ENCODE measurements at regions not wholly inside any gene's neighbourhood (a gene's known extent, or its start where the extent isn't known, plus 50 kb on each side); places are given as distances from the start of the nearest gene placed in this dataset.

DNA sequence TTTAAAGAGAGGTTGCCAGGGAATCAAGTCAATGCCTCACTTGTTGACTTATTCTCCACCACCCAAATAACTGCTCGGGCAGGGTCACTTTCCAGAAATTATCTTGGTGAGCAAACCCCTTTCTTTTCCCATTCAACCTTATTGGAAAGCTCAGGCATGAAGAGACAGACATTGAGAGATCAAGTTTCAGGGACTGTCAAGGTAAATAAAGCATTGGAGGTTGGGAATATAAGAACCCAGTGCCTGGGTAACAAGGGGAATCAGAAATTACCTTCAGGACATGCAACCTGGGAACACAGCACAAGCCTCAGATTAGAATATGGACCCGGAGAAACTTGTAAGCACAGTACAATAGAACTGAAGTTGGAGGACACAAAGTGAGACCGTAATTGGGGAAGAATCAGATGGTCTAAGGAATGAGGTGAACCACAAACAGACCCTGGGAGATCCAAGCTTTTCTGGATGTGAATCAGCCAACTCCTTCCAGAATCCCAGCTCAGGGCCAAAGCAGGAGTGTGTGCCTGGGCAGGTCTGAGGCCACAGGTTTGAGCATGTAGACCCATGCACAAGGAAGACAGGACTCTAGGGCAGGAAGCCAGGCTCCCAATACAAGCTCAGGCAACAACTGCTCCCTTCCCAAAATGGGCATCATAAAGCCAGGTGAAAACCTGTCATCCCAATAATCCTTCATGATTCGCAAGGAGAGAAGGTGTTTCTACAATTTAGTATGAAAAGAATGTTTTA lies 512.8 kb downstream of the MAFB start:
- H3K36me3 ChIP-seq (replicated peaks; ENCODE audit: low read depth, low read length): no peaks in the 10 kb centered on the region
- no peak overlapping the region for H2AFZ ChIP-seq (ENCODE audit: low read depth, low read length)
- no peaks in the 10 kb centered on the region for H3K27me3 ChIP-seq (ENCODE audit: low read depth, low read length)
- H3K4me3 ChIP-seq (ENCODE audit: low read length): no peak overlapping the region
- H3K79me2 ChIP-seq (ENCODE audit: low read length): no peaks in the 10 kb centered on the region
- no peak overlapping the region for H3K9ac ChIP-seq (ENCODE audit: low read length)
- H3K4me2 ChIP-seq (ENCODE audit: low read length): no peak overlapping the region
- no peak overlapping the region for H3K27ac ChIP-seq (ENCODE audit: low read length)
- H3K9me3 ChIP-seq (ENCODE audit: insufficient read depth, low read length): no peaks in the 10 kb centered on the region
- TF ChIP-seq, protein P1, sequence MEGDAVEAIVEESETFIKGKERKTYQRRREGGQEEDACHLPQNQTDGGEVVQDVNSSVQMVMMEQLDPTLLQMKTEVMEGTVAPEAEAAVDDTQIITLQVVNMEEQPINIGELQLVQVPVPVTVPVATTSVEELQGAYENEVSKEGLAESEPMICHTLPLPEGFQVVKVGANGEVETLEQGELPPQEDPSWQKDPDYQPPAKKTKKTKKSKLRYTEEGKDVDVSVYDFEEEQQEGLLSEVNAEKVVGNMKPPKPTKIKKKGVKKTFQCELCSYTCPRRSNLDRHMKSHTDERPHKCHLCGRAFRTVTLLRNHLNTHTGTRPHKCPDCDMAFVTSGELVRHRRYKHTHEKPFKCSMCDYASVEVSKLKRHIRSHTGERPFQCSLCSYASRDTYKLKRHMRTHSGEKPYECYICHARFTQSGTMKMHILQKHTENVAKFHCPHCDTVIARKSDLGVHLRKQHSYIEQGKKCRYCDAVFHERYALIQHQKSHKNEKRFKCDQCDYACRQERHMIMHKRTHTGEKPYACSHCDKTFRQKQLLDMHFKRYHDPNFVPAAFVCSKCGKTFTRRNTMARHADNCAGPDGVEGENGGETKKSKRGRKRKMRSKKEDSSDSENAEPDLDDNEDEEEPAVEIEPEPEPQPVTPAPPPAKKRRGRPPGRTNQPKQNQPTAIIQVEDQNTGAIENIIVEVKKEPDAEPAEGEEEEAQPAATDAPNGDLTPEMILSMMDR (IDR thresholded peaks at IDR 0.05; ENCODE audit: low read depth, low read length): no peak
- no peak for TF ChIP-seq EZH2phosphoT487 (IDR thresholded peaks at IDR 0.05; ENCODE audit: low read depth)
- no peaks in the 10 kb centered on the region for H4K20me1 ChIP-seq (ENCODE audit: insufficient read depth, low read length)
- no peaks in the 10 kb centered on the region for H3K4me1 ChIP-seq (ENCODE audit: low read length)

DNA sequence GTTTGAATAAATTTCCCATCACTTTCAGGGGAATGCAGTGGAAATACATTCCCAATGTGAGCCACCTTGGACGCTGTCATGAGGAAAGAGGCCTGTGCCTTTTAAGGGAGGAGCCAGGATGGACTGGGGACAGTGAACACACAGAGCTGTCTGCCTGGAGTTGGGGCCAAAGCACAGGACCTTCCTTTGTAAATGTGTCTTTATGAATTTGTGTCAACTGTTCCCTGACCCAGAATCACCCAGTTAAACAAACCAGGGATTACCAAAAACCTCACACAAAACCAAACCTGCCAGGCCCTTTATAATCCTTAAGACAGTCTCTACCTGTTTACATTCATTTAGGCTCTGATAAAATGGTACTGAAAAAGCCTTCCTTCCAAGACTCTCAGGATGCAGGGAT lies 513.7 kb downstream of the MAFB start:
- H4K20me1 ChIP-seq (ENCODE audit: insufficient read depth, low read length): no peaks in the 10 kb centered on the region
- no peaks in the 10 kb centered on the region for H3K36me3 ChIP-seq (replicated peaks; ENCODE audit: low read depth, low read length)
- H2AFZ ChIP-seq (ENCODE audit: low read depth, low read length): no peak overlapping the region
- no peaks in the 10 kb centered on the region for H3K27me3 ChIP-seq (ENCODE audit: low read depth, low read length)
- H3K9me3 ChIP-seq (ENCODE audit: insufficient read depth, low read length): no peaks in the 10 kb centered on the region
- H3K4me2 ChIP-seq (ENCODE audit: low read length): no peak overlapping the region
- no peak overlapping the region for H3K27ac ChIP-seq (ENCODE audit: low read length)
- H3K4me3 ChIP-seq (ENCODE audit: low read length): no peak overlapping the region
- no peaks in the 10 kb centered on the region for H3K4me1 ChIP-seq (ENCODE audit: low read length)
- TF ChIP-seq, protein P1 (IDR thresholded peaks at IDR 0.05; ENCODE audit: low read depth, low read length): no peak
- TF ChIP-seq EZH2phosphoT487 (IDR thresholded peaks at IDR 0.05; ENCODE audit: low read depth): no peak
- H3K79me2 ChIP-seq (ENCODE audit: low read length): no peaks in the 10 kb centered on the region
- no peak overlapping the region for H3K9ac ChIP-seq (ENCODE audit: low read length)

DNA sequence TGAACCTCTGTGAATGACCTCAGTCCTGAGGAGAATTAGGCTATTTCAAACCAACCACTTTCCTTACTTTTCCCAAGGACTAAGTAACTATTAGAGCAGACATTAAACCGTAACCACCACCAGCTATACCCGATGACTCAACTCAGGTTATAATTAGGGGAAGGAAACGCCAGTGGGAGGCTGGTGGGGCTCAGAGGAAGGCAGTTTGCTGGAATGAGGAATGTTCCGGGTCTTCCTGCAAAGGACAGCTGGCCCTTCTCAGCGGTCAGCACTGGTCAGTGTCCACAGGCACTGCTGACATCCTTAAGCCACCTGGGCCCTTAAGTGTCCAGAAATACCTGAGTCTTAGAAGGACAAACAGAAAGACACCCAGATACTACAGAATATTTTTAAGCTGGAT lies 515.2 kb downstream of the MAFB start:
- Histone ChIP-seq H3K9me3 (ENCODE audit: insufficient read depth, low read length) (no peaks in the 10 kb centered on the region), H3K27me3 (ENCODE audit: low read depth, low read length) (no peaks in the 10 kb centered on the region), H3K4me1 (ENCODE audit: low read length) (peaks cover 6% of the 10 kb centered on the region), H3K9ac (ENCODE audit: low read length) (no peak overlapping the region), H3K27ac (ENCODE audit: low read length) (no peak overlapping the region), H4K20me1 (ENCODE audit: insufficient read depth, low read length) (no peaks in the 10 kb centered on the region), H2AFZ (ENCODE audit: low read depth, low read length) (no peak overlapping the region), H3K79me2 (ENCODE audit: low read length) (no peaks in the 10 kb centered on the region), H3K4me2 (ENCODE audit: low read length) (no peak overlapping the region), H3K36me3 (replicated peaks; ENCODE audit: low read depth, low read length) (no peaks in the 10 kb centered on the region), H3K4me3 (ENCODE audit: low read length) (no peak overlapping the region)
- TF ChIP-seq, protein P1 (IDR thresholded peaks at IDR 0.05; ENCODE audit: low read depth, low read length): no peak
- TF ChIP-seq EZH2phosphoT487 (IDR thresholded peaks at IDR 0.05; ENCODE audit: low read depth): no peak

DNA sequence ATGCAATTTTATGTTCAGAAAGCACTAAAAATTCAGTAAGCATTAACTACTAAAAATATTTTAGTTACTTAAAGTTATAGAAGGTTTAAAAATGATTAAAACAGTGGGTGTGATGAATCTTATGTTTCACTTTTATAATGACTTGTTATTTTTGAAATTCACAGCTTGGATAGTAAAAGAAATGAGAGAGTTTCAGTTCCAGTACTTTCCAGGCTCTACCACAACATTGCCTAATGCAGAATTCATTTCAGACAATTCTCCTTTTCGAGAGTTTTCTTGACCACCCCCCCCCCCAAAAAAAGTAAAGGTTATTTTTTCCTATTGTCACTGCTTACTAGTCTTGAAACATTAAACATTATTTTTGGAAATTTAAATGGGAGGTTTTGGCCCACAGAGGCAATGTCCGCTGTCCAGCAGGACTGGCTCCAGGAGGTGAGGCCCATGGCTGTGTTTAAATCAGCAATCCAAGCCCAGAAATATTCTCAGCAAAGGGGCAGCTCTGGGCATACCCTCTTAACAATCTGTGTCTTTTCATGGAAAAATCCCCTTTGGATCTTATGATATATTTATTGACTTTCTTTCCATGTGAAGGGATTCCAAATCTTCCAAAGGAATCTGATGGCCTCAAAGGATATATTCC lies 519.9 kb downstream of the MAFB start:
- Histone ChIP-seq H3K27ac (ENCODE audit: low read length) (no peak overlapping the region), H4K20me1 (ENCODE audit: insufficient read depth, low read length) (no peaks in the 10 kb centered on the region), H3K36me3 (replicated peaks; ENCODE audit: low read depth, low read length) (no peaks in the 10 kb centered on the region), H3K4me1 (ENCODE audit: low read length) (peaks cover 12% of the 10 kb centered on the region), H2AFZ (ENCODE audit: low read depth, low read length) (no peak overlapping the region), H3K9ac (ENCODE audit: low read length) (no peak overlapping the region), H3K4me2 (ENCODE audit: low read length) (peak overlapping the region; percentile 0), H3K79me2 (ENCODE audit: low read length) (no peaks in the 10 kb centered on the region), H3K27me3 (ENCODE audit: low read depth, low read length) (no peaks in the 10 kb centered on the region), H3K4me3 (ENCODE audit: low read length) (no peak overlapping the region), H3K9me3 (ENCODE audit: insufficient read depth, low read length) (no peaks in the 10 kb centered on the region)
- TF ChIP-seq EZH2phosphoT487 (IDR thresholded peaks at IDR 0.05; ENCODE audit: low read depth): no peak
- TF ChIP-seq, protein P1 (IDR thresholded peaks at IDR 0.05; ENCODE audit: low read depth, low read length): no peak
